B cell (primary cell): ENCODE measurements at regions not wholly inside any gene's neighbourhood (a gene's known extent, or its start where the extent isn't known, plus 50 kb on each side); places are given as distances from the start of the nearest gene placed in this dataset.

Experiments used
- EZH2 ChIP-seq: IDR thresholded peaks from 2 replicates; pipeline ENCODE4 v1.6.1; 2012; ENCODE audit warnings: borderline replicate concordance, low read depth, mild to moderate bottlenecking, moderate library complexity, low read length; ENCODE audit not compliant: insufficient read depth, poor library complexity, severe bottlenecking
- TF ChIP-seq, protein P1 (sequence below): fragments of 200-600 bp; IDR thresholded peaks from one replicate; pipeline ENCODE4 v1.8.0; 2022; ENCODE audit warnings: antibody characterized with exemption, mild to moderate bottlenecking

DNA sequence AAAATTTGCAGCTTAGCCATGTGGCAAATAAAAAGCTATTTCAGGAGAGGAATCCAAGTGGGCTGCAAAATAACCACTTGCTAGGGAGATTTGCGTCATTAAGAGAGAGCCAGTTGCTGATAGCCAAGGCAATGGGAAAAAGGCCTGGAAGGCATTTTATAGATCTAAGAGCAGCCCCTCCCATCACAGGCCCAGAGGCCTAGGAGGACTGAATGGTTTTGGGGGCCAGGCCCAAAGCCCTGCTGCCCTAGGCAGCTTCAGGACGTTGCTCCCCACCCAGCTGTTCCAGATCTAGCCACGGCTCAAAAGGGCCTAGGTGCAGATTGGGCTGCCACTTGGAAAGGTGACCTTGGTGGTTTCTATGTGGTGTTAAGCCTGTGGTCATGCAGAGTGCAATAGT is 169.0 kb downstream of the AASDHPPT start:
- TF ChIP-seq, protein P1, sequence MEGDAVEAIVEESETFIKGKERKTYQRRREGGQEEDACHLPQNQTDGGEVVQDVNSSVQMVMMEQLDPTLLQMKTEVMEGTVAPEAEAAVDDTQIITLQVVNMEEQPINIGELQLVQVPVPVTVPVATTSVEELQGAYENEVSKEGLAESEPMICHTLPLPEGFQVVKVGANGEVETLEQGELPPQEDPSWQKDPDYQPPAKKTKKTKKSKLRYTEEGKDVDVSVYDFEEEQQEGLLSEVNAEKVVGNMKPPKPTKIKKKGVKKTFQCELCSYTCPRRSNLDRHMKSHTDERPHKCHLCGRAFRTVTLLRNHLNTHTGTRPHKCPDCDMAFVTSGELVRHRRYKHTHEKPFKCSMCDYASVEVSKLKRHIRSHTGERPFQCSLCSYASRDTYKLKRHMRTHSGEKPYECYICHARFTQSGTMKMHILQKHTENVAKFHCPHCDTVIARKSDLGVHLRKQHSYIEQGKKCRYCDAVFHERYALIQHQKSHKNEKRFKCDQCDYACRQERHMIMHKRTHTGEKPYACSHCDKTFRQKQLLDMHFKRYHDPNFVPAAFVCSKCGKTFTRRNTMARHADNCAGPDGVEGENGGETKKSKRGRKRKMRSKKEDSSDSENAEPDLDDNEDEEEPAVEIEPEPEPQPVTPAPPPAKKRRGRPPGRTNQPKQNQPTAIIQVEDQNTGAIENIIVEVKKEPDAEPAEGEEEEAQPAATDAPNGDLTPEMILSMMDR = no peak
- TF ChIP-seq EZH2 = no peak
